Activated CD4-positive, alpha-beta T cell treated with anti-CD3 and anti-CD28 coated beads for 36 hours (primary cell): ENCODE measurements at regions not wholly inside any gene's neighbourhood (a gene's known extent, or its start where the extent isn't known, plus 50 kb on each side); places are given as distances from the start of the nearest gene placed in this dataset.

Experiments
- ATAC-seq: fragments of 200-7000 bp; cut with Tn5 transposase; one replicate; pipeline ENCODE4 v1.10.0; 2021; ENCODE audit warnings: mild to moderate bottlenecking, moderate library complexity
- CTCF ChIA-PET: fragments of 350-600 bp; sonication (Branson Sonifier 250); formaldehyde crosslinking; loops from one replicate; lab custom pipeline; 2021; ENCODE audit warnings: antibody characterized with exemption; lab: Charles Lee
- POLR2A ChIA-PET: fragments of 350-600 bp; sonication (Branson Sonifier 250); formaldehyde crosslinking; loops from one replicate; lab custom pipeline; 2021; ENCODE audit warnings: antibody characterized with exemption, inconsistent platforms; lab: Charles Lee
- DNase-seq: peaks from one replicate; pipeline ENCODE4 v3.0.0-alpha.2; 2020
- H3K27ac Mint-ChIP-seq: one replicate; pipeline ENCODE4 v1.8.0; 2021; ENCODE audit warnings: mixed read lengths
- H3K27me3 Mint-ChIP-seq: one replicate; pipeline ENCODE4 v1.8.0; 2021; ENCODE audit warnings: mixed read lengths
- H3K36me3 Mint-ChIP-seq: one replicate; pipeline ENCODE4 v1.8.0; 2021; ENCODE audit warnings: low read depth, mixed read lengths
- H3K4me1 Mint-ChIP-seq: one replicate; pipeline ENCODE4 v1.8.0; 2021; ENCODE audit warnings: mixed read lengths
- H3K4me3 Mint-ChIP-seq: one replicate; pipeline ENCODE4 v1.8.0; 2021; ENCODE audit warnings: mild to moderate bottlenecking, moderate library complexity, mixed read lengths
- H3K9me3 Mint-ChIP-seq: one replicate; pipeline ENCODE4 v1.8.0; 2021; ENCODE audit warnings: low read depth, mixed read lengths
- intact Hi-C, 2 experiments: fragments of 100-400 bp; cut with DNase I in 1 of 2; cut with micrococcal nuclease in 1 of 2; formaldehyde crosslinking; loops; one replicate each; pipeline versions ENCODE4 v1.14.2 to v1.15.1; 2022 to 2024; cut with DNase I, micrococcal nuclease

DNA sequence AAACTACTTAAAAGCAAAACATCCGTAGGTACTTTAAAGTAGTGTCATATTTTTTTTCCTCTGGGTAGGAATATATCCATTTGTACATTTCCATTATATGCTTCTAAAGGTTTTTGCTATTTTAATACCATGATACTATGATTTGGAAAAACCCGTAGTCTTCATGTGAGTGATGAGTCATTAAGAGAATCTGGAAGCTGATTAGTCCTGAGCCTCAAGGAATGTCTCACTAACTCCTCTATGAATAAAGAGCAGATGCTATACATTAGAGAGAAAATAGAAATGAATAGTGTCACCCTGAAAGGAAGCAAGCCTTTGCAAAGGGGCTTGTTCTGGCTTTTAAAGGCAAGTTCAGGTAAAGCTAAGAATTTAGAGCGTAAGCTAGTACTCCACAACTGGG, 432.1 kb downstream of the CCDC91 start:
- Mint-ChIP-seq H3K36me3 (no peaks in the 10 kb centered on the region), H3K27ac (no peak overlapping the region), H3K4me1 (no peaks in the 10 kb centered on the region), H3K27me3 (peaks cover 2% of the 10 kb centered on the region), H3K4me3 (no peak overlapping the region), H3K9me3 (peaks cover 2% of the 10 kb centered on the region)
- intact Hi-C loops = no loop called here
- POLR2A ChIA-PET = no interaction called here
- CTCF ChIA-PET = no interaction called here
- DNase-seq (no peak), ATAC-seq (no peak)

DNA sequence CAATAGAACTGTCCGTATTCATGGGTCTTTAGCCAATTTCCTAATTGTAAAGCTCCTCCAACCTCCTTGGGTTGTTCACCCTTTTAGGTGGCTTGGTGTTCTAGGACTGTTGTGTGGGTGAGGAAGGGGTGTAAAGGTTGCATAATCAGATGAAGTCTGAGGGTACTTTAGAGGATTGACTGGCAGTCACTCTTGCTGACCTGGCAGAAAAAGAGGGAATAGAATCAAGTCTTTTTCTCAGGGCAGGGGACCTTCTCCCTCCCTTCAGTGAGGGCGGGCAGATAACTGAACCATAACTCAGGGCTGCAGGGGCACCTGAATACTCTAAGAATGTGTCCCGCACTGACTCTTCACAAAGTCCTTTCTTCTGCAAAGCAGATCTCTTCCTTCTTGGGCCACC, 436.2 kb downstream of the CCDC91 start:
- H3K9me3 Mint-ChIP-seq = peaks cover 2% of the 10 kb centered on the region
- peaks cover 4% of the 10 kb centered on the region for H3K27me3 Mint-ChIP-seq
- intact Hi-C loops = no loop called here
- no peak overlapping the region for H3K4me3 Mint-ChIP-seq
- POLR2A ChIA-PET = no interaction called here
- no peaks in the 10 kb centered on the region for H3K36me3 Mint-ChIP-seq
- no peaks in the 10 kb centered on the region for H3K4me1 Mint-ChIP-seq
- no peak for ATAC-seq
- DNase-seq = no peak
- CTCF ChIA-PET = no interaction called here
- H3K27ac Mint-ChIP-seq = no peak overlapping the region

DNA sequence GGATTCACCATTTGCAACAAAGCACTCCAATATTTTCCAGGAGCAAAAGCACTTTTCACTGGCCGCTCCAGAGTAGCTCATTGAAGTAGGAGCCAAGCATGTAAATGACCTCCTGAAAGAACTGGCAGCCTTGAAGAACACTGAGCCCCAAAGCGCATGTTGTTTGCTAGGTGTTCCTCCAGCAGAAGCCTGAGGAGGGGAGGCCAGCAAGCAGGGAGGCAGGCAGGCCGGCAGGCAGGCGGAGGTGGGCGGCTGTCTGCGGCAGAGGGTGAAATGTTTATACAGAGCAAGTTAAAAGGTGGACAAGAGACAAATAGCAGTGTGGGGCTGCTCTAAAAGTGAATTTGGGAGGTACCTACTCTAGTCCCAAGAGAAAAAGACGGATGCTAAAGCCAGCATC, 439.4 kb downstream of the CCDC91 start:
- no peak for DNase-seq
- Mint-ChIP-seq H3K4me3 (no peak overlapping the region), H3K9me3 (peaks cover 2% of the 10 kb centered on the region), H3K27ac (no peak overlapping the region), H3K4me1 (no peaks in the 10 kb centered on the region), H3K36me3 (no peaks in the 10 kb centered on the region), H3K27me3 (peaks cover 12% of the 10 kb centered on the region)
- POLR2A ChIA-PET = no interaction called here
- CTCF ChIA-PET = interaction anchor here (0.6 kb wide), 1 partner anchor 556 kb away, joined by 3 read pairs; no protein-coding TSS in a partner anchor
- ATAC-seq = no peak
- intact Hi-C loops = no loop called here

DNA sequence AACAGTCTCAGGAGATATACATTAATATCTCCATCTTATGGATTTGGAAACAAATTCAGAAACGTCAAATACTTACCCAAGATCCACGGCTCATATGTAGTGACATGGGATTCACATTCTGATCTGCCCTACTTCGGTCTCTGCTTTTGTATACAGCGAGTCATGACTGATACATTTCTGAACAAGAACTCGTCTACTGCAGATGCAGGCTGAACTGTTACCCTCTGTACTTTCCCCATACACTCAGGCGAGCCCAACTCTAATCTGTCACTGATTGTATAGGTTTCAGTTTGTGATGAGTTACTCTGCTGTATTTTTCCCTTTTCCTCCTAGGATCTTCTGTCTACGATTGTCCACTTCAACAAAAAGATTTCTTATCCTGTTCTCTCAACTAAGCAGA, 441.6 kb downstream of the CCDC91 start:
- ATAC-seq (no peak), DNase-seq (no peak)
- peaks cover 9% of the 10 kb centered on the region for H3K27me3 Mint-ChIP-seq
- H3K27ac Mint-ChIP-seq = no peak overlapping the region
- intact Hi-C loops = no loop called here
- ChIA-PET POLR2A (no interaction called here), CTCF (no interaction called here)
- no peaks in the 10 kb centered on the region for H3K9me3 Mint-ChIP-seq
- no peaks in the 10 kb centered on the region for H3K36me3 Mint-ChIP-seq
- H3K4me1 Mint-ChIP-seq = no peaks in the 10 kb centered on the region
- no peak overlapping the region for H3K4me3 Mint-ChIP-seq

DNA sequence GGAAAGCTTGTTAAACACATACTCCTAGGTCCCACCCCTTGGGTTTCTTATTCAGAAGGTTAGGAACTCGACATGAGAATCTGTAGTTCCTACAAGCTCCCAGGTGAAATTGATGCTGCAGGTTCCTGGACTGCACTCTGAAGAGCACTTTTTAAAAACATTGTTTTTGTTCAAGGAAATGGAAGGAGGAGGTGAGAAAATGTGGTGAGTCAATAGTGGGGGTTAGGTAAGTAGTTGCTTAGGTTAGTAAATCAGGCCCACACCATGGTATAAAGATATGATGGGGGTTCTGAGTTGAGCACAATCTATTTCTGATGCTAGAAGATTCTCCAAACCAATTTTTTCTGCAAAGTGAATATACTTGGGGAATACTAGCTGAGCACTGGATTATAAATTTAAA, 450.3 kb downstream of the CCDC91 start:
- intact Hi-C loops = no loop called here
- Mint-ChIP-seq H3K36me3 (no peaks in the 10 kb centered on the region), H3K4me3 (no peak overlapping the region), H3K9me3 (no peaks in the 10 kb centered on the region), H3K27ac (no peak overlapping the region), H3K4me1 (no peaks in the 10 kb centered on the region), H3K27me3 (no peaks in the 10 kb centered on the region)
- no peak for DNase-seq
- CTCF ChIA-PET = interaction anchor here (0.6 kb wide), 1 partner anchor 102 kb away, joined by 3 read pairs; no protein-coding TSS in a partner anchor
- ATAC-seq = no peak
- POLR2A ChIA-PET = no interaction called here

DNA sequence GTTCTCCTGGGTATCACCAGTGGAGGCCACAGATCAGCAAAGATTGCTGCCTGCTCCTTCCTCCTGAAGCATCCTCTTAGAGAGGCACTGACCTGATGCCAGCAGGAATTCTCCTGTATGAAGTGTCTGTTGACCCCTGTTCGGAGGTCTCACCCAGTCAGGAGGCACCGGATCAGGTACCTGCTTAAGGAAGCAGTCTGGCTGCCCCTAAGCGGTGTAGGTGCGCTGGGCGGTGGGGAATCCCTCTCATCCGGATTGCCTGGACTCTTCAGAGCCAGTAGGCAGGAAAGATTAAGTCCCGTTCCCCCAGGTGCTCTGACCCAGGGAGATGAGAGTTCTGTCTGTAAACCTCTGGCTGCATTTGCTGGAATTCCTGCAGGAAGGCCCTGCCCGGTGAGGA, 455.2 kb downstream of the CCDC91 start:
- no peaks in the 10 kb centered on the region for H3K4me1 Mint-ChIP-seq
- H3K4me3 Mint-ChIP-seq = no peak overlapping the region
- DNase-seq (no peak), ATAC-seq (no peak)
- H3K27ac Mint-ChIP-seq = no peak overlapping the region
- no peaks in the 10 kb centered on the region for H3K27me3 Mint-ChIP-seq
- ChIA-PET CTCF (no interaction called here), POLR2A (no interaction called here)
- no peaks in the 10 kb centered on the region for H3K36me3 Mint-ChIP-seq
- H3K9me3 Mint-ChIP-seq = peaks cover 2% of the 10 kb centered on the region
- intact Hi-C loops = no loop called here

DNA sequence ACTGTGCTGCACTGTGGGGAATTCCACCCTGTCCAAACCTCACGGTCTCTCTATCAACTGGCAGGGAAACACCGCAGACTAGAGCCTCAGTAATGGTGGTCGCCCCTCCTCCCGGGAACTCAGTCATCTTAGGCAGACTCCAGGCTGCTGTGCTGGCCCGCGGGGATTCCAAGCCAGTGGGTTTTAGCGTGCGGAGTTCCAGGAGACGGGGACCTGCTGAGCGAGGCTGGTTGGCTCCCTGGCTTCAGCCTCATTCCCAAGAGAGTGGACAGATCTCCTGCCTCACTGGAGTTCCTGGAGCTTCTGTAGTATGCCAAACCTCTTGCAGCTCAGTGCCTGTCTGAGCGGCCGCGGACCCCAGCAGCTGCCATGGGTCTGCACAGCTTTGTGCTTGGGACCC, 455.6 kb downstream of the CCDC91 start:
- POLR2A ChIA-PET = no interaction called here
- H3K9me3 Mint-ChIP-seq = peaks cover 2% of the 10 kb centered on the region
- no peak overlapping the region for H3K4me3 Mint-ChIP-seq
- H3K27me3 Mint-ChIP-seq = no peaks in the 10 kb centered on the region
- ATAC-seq (no peak), DNase-seq (no peak)
- no peak overlapping the region for H3K27ac Mint-ChIP-seq
- CTCF ChIA-PET = no interaction called here
- intact Hi-C loops = no loop called here
- no peaks in the 10 kb centered on the region for H3K4me1 Mint-ChIP-seq
- H3K36me3 Mint-ChIP-seq = no peaks in the 10 kb centered on the region

DNA sequence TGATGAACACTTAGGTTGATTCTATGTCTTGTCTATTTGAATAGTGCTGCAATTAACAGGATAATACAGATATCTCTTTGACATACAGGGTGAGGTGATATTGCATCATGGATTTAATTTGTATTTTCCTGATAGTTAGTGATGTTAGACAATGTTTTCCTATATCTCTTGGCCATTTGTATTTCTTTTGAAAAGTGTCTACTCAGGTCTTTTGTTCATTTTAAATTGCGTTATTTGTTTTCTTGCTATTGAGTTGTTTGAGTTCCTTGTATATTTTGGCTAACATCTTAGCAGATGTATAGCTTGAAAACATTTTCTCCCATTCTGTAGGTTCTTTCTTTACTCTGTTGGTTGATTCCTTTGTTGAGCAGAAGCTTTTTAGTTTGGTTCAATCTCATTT, 460.6 kb downstream of the CCDC91 start:
- H3K36me3 Mint-ChIP-seq = no peaks in the 10 kb centered on the region
- ChIA-PET CTCF (no interaction called here), POLR2A (no interaction called here)
- no peak overlapping the region for H3K4me3 Mint-ChIP-seq
- no peaks in the 10 kb centered on the region for H3K4me1 Mint-ChIP-seq
- peaks cover 4% of the 10 kb centered on the region for H3K9me3 Mint-ChIP-seq
- no peak overlapping the region for H3K27ac Mint-ChIP-seq
- DNase-seq (no peak), ATAC-seq (no peak)
- intact Hi-C loops = no loop called here
- H3K27me3 Mint-ChIP-seq = peaks cover 2% of the 10 kb centered on the region

DNA sequence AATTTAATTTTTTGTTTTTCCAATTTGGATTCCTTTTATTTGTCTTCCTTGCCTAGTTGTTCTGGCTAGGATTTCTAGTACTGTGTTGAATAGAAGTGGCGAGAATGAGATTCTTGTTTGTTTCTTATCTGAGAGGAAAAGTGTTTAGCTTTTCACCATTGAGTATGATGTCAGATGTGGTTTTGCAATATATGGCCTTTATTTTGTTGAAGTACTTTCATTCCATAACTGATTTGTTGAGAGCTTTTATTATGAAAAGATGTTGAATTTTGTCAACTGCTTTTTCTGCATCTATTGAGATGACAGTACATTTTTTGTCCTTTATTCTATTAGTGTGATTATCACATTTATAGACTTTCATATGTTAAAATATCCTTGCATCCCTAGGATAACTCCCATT, 462.0 kb downstream of the CCDC91 start:
- ChIA-PET CTCF (no interaction called here), POLR2A (no interaction called here)
- peaks cover 4% of the 10 kb centered on the region for H3K9me3 Mint-ChIP-seq
- no peak for ATAC-seq
- H3K4me3 Mint-ChIP-seq = no peak overlapping the region
- intact Hi-C loops = no loop called here
- H3K27ac Mint-ChIP-seq = no peak overlapping the region
- no peaks in the 10 kb centered on the region for H3K36me3 Mint-ChIP-seq
- no peaks in the 10 kb centered on the region for H3K4me1 Mint-ChIP-seq
- peaks cover 2% of the 10 kb centered on the region for H3K27me3 Mint-ChIP-seq
- no peak for DNase-seq

DNA sequence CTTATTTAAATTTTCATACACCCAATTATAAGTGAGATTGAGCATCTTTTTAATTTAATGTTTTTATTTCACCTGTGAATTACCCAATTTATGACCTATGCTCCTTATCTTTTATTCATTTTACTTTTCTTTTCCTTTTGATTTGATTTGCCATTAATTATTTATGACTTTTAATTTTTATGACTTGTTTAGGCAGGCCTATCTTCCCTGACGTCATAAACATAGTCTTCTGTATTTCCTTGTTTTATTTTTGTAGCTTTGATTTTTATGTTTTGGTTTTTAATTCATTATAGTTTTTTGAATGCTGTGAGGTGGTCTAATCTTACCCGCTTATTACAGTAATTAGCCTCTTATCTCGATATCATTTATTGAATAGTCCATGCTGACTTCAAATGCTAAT, 467.1 kb upstream of the FAR2 start:
- intact Hi-C loops = no loop called here
- ChIA-PET CTCF (no interaction called here), POLR2A (no interaction called here)
- Mint-ChIP-seq H3K4me1 (no peaks in the 10 kb centered on the region), H3K27ac (no peak overlapping the region), H3K4me3 (no peak overlapping the region), H3K27me3 (no peaks in the 10 kb centered on the region), H3K36me3 (no peaks in the 10 kb centered on the region), H3K9me3 (no peaks in the 10 kb centered on the region)
- ATAC-seq (no peak), DNase-seq (no peak)

DNA sequence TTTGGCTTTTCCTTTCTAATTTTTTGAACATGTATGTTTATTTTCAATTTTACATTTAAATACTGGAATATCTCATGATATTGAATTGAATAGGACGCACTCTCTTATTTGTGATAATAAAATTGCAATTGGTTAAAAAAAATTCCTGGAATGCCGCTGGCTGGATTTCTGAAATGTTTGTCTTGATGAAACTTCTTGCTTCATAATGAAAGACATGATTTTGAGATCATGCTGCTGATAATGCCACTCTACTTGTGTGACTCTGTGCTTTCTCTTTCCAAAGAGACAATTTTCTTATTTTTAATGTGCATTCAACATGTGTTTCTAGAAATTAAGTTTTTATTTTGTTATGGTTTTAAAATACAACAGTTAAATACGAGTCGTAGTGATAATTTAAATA, 465.7 kb upstream of the FAR2 start:
- H3K4me1 Mint-ChIP-seq = no peaks in the 10 kb centered on the region
- intact Hi-C loops = no loop called here
- H3K36me3 Mint-ChIP-seq = no peaks in the 10 kb centered on the region
- DNase-seq (no peak), ATAC-seq (no peak)
- ChIA-PET CTCF (no interaction called here), POLR2A (no interaction called here)
- no peak overlapping the region for H3K4me3 Mint-ChIP-seq
- no peaks in the 10 kb centered on the region for H3K27me3 Mint-ChIP-seq
- H3K27ac Mint-ChIP-seq = no peak overlapping the region
- no peaks in the 10 kb centered on the region for H3K9me3 Mint-ChIP-seq

DNA sequence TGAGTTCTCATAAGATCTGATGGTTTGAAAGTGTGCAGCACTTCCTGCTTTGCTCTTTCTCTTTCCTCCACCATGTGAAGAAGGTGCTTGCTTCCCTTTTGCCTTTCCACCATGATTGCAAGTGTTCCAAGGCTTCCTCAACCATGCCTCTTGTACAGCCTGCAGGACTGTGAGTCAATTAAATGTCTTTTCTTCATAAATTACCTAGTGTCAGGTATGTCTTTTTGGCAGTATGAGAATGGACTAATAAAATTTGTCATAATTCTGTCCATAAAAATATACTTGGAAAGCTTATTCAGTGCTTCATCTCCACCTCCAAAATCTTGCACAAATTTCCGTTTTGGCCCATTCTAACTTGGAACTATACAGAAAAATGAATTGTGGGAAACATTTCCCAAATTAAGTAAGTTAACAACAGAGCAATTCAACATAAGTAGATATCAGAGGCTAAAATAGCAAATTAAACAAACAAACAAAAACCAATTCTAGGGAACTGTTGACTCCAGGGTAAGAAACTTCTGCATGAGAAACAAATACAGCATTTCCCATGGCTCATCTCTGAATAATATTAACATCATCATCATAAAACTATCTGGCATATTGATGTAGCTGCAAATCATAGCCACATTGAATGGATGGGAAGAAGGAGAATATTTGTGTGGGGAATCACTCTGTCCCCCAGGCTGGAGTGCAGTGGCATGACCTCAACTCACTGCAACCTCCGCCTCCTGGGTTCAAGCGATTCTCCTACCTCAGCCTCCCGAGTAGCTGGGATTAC, 459.5 kb upstream of the FAR2 start:
- intact Hi-C loops = no loop called here
- ATAC-seq (no peak), DNase-seq (no peak)
- no peak overlapping the region for H3K4me3 Mint-ChIP-seq
- H3K27ac Mint-ChIP-seq = no peak overlapping the region
- H3K27me3 Mint-ChIP-seq = no peaks in the 10 kb centered on the region
- POLR2A ChIA-PET = no interaction called here
- H3K9me3 Mint-ChIP-seq = no peaks in the 10 kb centered on the region
- H3K4me1 Mint-ChIP-seq = no peaks in the 10 kb centered on the region
- H3K36me3 Mint-ChIP-seq = no peaks in the 10 kb centered on the region
- CTCF ChIA-PET = no interaction called here
